ENCODE measurements at regions not wholly inside any gene's neighbourhood (a gene's known extent, or its start where the extent isn't known, plus 50 kb on each side); places are given as distances from the start of the nearest gene placed in this dataset.

- H3K9me3 Mint-ChIP-seq: no peaks in the 10 kb centered on the region
- H3K4me3 Mint-ChIP-seq: no peak overlapping the region
- no peak overlapping the region for H3K27ac Mint-ChIP-seq
- TF ChIP-seq, protein P1, sequence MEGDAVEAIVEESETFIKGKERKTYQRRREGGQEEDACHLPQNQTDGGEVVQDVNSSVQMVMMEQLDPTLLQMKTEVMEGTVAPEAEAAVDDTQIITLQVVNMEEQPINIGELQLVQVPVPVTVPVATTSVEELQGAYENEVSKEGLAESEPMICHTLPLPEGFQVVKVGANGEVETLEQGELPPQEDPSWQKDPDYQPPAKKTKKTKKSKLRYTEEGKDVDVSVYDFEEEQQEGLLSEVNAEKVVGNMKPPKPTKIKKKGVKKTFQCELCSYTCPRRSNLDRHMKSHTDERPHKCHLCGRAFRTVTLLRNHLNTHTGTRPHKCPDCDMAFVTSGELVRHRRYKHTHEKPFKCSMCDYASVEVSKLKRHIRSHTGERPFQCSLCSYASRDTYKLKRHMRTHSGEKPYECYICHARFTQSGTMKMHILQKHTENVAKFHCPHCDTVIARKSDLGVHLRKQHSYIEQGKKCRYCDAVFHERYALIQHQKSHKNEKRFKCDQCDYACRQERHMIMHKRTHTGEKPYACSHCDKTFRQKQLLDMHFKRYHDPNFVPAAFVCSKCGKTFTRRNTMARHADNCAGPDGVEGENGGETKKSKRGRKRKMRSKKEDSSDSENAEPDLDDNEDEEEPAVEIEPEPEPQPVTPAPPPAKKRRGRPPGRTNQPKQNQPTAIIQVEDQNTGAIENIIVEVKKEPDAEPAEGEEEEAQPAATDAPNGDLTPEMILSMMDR (IDR thresholded peaks at IDR 0.05; ENCODE audit: unreplicated experiment in 3 of 3): no peak
- no peaks in the 10 kb centered on the region for H3K27me3 Mint-ChIP-seq (ENCODE audit: low read depth)
- no peaks in the 10 kb centered on the region for H3K36me3 Mint-ChIP-seq (ENCODE audit: low read depth)
- peaks cover 6% of the 10 kb centered on the region for H3K4me1 Mint-ChIP-seq
Observed at GRCh38 chr5:52255308-52255707, 532.4 kb upstream of the ITGA1 start.

DNA sequence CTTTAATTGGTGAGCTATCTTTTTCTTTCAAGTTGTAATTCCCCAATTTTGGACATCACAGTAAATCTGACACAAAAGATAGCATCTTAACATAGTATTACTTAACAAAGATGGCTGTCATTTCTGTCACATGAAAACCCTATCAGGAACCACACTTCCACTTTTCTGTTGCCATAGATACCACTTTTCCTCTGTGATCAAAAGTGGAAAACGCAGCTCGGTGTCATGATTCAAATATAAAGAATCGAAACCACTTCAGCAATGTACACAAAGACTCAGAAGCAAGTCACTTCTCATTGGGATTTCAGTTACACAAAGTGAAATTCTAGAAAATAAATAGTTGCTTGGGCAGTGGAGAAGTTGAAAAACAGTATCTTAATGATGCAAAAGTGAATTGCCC, 524.9 kb upstream of the ITGA1 start:
- TF ChIP-seq, protein P1 (IDR thresholded peaks at IDR 0.05; ENCODE audit: unreplicated experiment in 3 of 3): no peak
- no peak overlapping the region for H3K27ac Mint-ChIP-seq
- H3K27me3 Mint-ChIP-seq (ENCODE audit: low read depth): no peaks in the 10 kb centered on the region
- no peak overlapping the region for H3K4me3 Mint-ChIP-seq
- H3K9me3 Mint-ChIP-seq: no peaks in the 10 kb centered on the region
- H3K36me3 Mint-ChIP-seq (ENCODE audit: low read depth): no peaks in the 10 kb centered on the region
- peaks cover 6% of the 10 kb centered on the region for H3K4me1 Mint-ChIP-seq

DNA sequence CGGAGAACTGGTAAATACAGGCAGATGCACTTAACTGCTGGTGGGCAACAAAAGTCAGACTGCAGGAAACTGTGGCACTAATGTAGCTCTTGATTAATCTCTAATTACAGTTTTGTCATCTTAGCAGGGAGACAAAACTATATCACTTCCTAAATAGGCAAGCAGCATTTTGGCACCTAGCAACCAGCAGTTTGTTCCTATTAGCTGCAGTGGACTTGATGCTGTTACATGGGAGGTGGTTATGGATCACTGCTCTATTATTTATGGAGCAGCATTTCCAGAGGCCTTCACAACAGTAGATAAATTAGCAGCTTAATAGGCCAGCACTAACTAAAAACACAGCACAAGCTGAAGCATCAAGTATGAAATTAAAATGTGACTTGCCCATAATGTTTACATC, 518.3 kb upstream of the ITGA1 start:
- Mint-ChIP-seq H3K27me3 (ENCODE audit: low read depth) (no peaks in the 10 kb centered on the region), H3K4me1 (peaks cover 4% of the 10 kb centered on the region), H3K36me3 (ENCODE audit: low read depth) (no peaks in the 10 kb centered on the region), H3K9me3 (no peaks in the 10 kb centered on the region), H3K27ac (no peak overlapping the region), H3K4me3 (no peak overlapping the region)
- TF ChIP-seq, protein P1 (IDR thresholded peaks at IDR 0.05; ENCODE audit: unreplicated experiment in 3 of 3): no peak

DNA sequence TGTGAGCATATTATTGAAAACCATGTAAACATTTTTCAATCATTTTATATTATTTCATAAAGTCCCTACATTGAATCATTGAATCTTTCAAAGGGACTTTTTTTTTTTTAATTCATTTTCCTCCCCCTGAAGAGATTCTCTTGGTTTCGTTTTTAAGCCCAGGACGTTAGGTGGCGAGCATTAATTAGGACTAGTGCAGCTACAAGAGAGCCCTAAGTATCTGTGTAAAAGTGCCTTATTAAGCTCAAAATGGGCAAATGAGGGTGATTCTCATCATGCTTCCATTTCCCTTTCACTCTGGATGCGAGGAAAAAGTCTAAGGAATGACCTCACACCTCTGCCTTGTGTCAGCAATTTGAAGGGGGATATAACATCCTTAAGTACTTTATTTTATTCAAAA, 517.9 kb upstream of the ITGA1 start:
- H3K9me3 Mint-ChIP-seq: no peaks in the 10 kb centered on the region
- TF ChIP-seq, protein P1 (IDR thresholded peaks at IDR 0.05; ENCODE audit: unreplicated experiment in 3 of 3): no peak
- no peaks in the 10 kb centered on the region for H3K27me3 Mint-ChIP-seq (ENCODE audit: low read depth)
- no peak overlapping the region for H3K27ac Mint-ChIP-seq
- no peak overlapping the region for H3K4me3 Mint-ChIP-seq
- peaks cover 4% of the 10 kb centered on the region for H3K4me1 Mint-ChIP-seq
- H3K36me3 Mint-ChIP-seq (ENCODE audit: low read depth): no peaks in the 10 kb centered on the region

GRCh38 chr5:52275639-52276038, 512.1 kb upstream of the ITGA1 start:
- Mint-ChIP-seq H3K9me3 (no peaks in the 10 kb centered on the region), H3K36me3 (ENCODE audit: low read depth) (no peaks in the 10 kb centered on the region), H3K27ac (no peak overlapping the region), H3K4me3 (no peak overlapping the region), H3K27me3 (ENCODE audit: low read depth) (no peaks in the 10 kb centered on the region), H3K4me1 (no peaks in the 10 kb centered on the region)
- TF ChIP-seq, protein P1 (IDR thresholded peaks at IDR 0.05; ENCODE audit: unreplicated experiment in 3 of 3): no peak

DNA sequence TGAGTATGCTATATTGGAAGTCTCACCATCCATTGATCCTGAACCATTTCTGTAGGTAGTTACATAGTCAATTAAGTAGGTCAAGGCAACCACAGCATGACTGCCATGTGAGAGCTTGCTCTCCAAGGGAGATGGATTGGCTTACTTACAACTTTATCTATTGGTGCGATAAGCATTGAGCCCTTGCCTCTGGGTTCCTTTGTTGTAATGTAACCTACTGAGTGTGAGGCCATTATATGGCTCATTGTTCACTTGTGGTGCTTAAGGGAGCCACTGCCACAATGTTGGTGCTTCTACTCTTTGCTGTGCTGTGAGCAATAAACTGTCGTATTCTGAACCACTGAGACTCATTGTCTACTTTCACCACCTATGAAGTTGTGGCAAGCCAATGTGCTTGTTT, 510.6 kb upstream of the ITGA1 start:
- TF ChIP-seq, protein P1 (IDR thresholded peaks at IDR 0.05; ENCODE audit: unreplicated experiment in 3 of 3): no peak
- no peak overlapping the region for H3K27ac Mint-ChIP-seq
- H3K4me3 Mint-ChIP-seq: no peak overlapping the region
- no peaks in the 10 kb centered on the region for H3K36me3 Mint-ChIP-seq (ENCODE audit: low read depth)
- H3K9me3 Mint-ChIP-seq: peaks cover 2% of the 10 kb centered on the region
- H3K27me3 Mint-ChIP-seq (ENCODE audit: low read depth): no peaks in the 10 kb centered on the region
- no peaks in the 10 kb centered on the region for H3K4me1 Mint-ChIP-seq

All from nephron (organoid).